Progenitor cell of endocrine pancreas (in vitro differentiated cells): ENCODE measurements at regions not wholly inside any gene's neighbourhood (a gene's known extent, or its start where the extent isn't known, plus 50 kb on each side); places are given as distances from the start of the nearest gene placed in this dataset.

Experiments used
- DNase-seq: peaks from one replicate; pipeline ENCODE4 v3.0.0; 2021; ENCODE audit warnings: low spot score; ENCODE audit not compliant: unreplicated experiment
- H3K27ac Mint-ChIP-seq: 2 replicates; pipeline ENCODE4 v1.8.0; 2021; ENCODE audit warnings: mild to moderate bottlenecking, moderate library complexity, mixed read lengths
- H3K27me3 Mint-ChIP-seq: 2 replicates; pipeline ENCODE4 v1.8.0; 2021; ENCODE audit warnings: mixed read lengths
- H3K36me3 Mint-ChIP-seq: 2 replicates; pipeline ENCODE4 v1.8.0; 2022; ENCODE audit warnings: mixed read lengths; ENCODE audit not compliant: insufficient read depth
- H3K4me1 Mint-ChIP-seq: 2 replicates; pipeline ENCODE4 v1.8.0; 2021; ENCODE audit warnings: low read depth, mixed read lengths
- H3K4me3 Mint-ChIP-seq: 2 replicates; pipeline ENCODE4 v1.8.0; 2021; ENCODE audit warnings: low read depth, mild to moderate bottlenecking, moderate library complexity, mixed read lengths
- H3K9me3 Mint-ChIP-seq: 2 replicates; pipeline ENCODE4 v1.8.0; 2021; ENCODE audit warnings: low read depth, mixed read lengths
- CTCF ChIP-seq: fragments of 200-600 bp; sonication (generic); IDR thresholded peaks from one replicate; pipeline ENCODE4 v1.5.0; 2021; ENCODE audit warnings: antibody characterized with exemption, mild to moderate bottlenecking; ENCODE audit not compliant: unreplicated experiment

GRCh38 chr12:75699251-75699650, 187.8 kb upstream of the KRR1 start:
- H3K27me3 Mint-ChIP-seq, result no peaks in the 10 kb centered on the region
- no peak overlapping the region for H3K27ac Mint-ChIP-seq
- no peaks in the 10 kb centered on the region for H3K9me3 Mint-ChIP-seq
- H3K4me3 Mint-ChIP-seq, result no peak overlapping the region
- DNase-seq, result no peak
- TF ChIP-seq CTCF, result no peak
- H3K36me3 Mint-ChIP-seq, result no peaks in the 10 kb centered on the region
- H3K4me1 Mint-ChIP-seq, result peaks cover 17% of the 10 kb centered on the region

- H3K36me3 Mint-ChIP-seq, result no peaks in the 10 kb centered on the region
- H3K4me3 Mint-ChIP-seq, result no peak overlapping the region
- H3K27ac Mint-ChIP-seq, result no peak overlapping the region
- H3K9me3 Mint-ChIP-seq, result no peaks in the 10 kb centered on the region
- TF ChIP-seq CTCF, result no peak
- no peaks in the 10 kb centered on the region for H3K27me3 Mint-ChIP-seq
- DNase-seq, result no peak
- peaks cover 11% of the 10 kb centered on the region for H3K4me1 Mint-ChIP-seq
Measured at GRCh38 chr12:75698052-75698451, 186.6 kb upstream of the KRR1 start.

- H3K27me3 Mint-ChIP-seq, result no peaks in the 10 kb centered on the region
- H3K9me3 Mint-ChIP-seq, result no peaks in the 10 kb centered on the region
- H3K36me3 Mint-ChIP-seq, result no peaks in the 10 kb centered on the region
- no peak overlapping the region for H3K4me3 Mint-ChIP-seq
- H3K27ac Mint-ChIP-seq, result no peak overlapping the region
- DNase-seq, result no peak
- no peak for TF ChIP-seq CTCF
- peaks cover 9% of the 10 kb centered on the region for H3K4me1 Mint-ChIP-seq
Measured at GRCh38 chr12:75695926-75696325, 184.5 kb upstream of the KRR1 start.

- no peak for DNase-seq
- no peaks in the 10 kb centered on the region for H3K27me3 Mint-ChIP-seq
Measured at GRCh38 chr12:75694534-75695268, 183.3 kb upstream of the KRR1 start.

GRCh38 chr12:75692876-75693275, 181.5 kb upstream of the KRR1 start:
- no peaks in the 10 kb centered on the region for H3K36me3 Mint-ChIP-seq
- no peaks in the 10 kb centered on the region for H3K27me3 Mint-ChIP-seq
- no peaks in the 10 kb centered on the region for H3K4me1 Mint-ChIP-seq
- no peak for DNase-seq
- no peak overlapping the region for H3K27ac Mint-ChIP-seq
- no peaks in the 10 kb centered on the region for H3K9me3 Mint-ChIP-seq
- H3K4me3 Mint-ChIP-seq, result no peak overlapping the region
- no peak for TF ChIP-seq CTCF

More at GRCh38 chr12:75694534-75695268, 183.3 kb upstream of the KRR1 start:
- Mint-ChIP-seq H3K36me3 (no peaks in the 10 kb centered on the region), H3K27ac (no peak overlapping the region), H3K9me3 (no peaks in the 10 kb centered on the region), H3K4me3 (no peak overlapping the region), H3K4me1 (peaks cover 6% of the 10 kb centered on the region)
- TF ChIP-seq CTCF, result no peak
